H4 (cell line): ENCODE measurements at regions not wholly inside any gene's neighbourhood (a gene's known extent, or its start where the extent isn't known, plus 50 kb on each side); places are given as distances from the start of the nearest gene placed in this dataset.

ENCODE experiments used
- DNase-seq: peaks from one replicate; pipeline ENCODE4 v3.0.0-alpha.2; 2015; ENCODE audit warnings: low spot score

DNA sequence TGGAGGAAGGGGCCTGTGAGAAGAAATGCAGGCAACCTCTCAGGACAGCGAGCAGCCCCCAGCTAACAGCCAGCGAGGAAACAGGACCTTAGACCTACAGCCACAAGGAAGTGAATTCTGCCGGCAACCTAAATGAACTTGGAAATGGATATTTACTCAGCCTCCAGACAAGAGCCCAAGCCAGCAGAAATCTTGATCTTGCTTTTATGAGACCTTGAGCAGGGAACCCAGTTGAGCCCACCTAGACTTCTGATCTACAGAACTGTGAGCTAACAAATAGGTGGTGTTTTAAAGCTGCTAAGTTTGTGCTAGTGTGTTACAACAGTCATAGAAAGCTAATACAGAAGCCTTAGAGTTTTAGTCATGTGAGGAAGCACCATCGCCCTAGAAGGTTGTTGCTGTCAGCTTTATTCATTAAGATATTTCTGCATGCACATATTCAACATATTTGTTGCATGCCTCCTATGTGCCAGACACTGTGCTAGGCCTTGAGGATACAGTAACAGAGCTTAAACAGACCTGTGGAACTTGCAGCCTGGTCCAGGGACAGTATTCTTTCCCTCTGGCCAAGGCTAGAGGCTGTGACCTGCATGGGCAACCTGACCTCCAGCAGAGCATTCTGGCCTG lies 50.3 kb downstream of the NALF2 start:
- DNase-seq = no peak

DNA sequence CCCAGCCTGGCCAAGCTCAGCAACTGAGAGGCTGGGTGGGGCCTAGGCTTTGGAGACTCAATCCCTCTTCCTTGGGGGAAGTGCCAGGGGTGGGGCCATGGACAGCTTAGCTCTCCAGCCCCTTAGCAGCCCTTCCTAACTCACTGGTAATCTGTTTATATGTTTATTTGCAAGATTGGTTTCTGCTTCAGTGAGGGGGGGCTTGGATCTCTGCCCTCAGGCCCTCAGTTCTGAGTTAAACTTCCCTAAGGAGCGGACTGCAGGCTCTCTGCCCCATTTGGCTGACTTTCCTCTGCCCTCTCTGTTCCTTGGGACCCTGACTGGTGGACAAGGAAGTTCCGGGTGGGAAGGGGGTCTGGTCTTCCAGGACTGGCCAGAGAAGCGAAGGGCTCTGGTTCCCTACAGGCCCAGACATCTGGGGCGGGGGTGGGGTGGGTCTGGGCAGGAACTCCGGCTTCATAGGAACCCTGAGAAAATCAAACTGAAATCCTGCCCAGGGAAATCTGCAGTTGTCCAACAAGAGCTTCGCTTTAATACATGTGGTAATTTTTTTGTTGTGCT lies 51.4 kb downstream of the NALF2 start:
- DNase-seq = no peak

DNA sequence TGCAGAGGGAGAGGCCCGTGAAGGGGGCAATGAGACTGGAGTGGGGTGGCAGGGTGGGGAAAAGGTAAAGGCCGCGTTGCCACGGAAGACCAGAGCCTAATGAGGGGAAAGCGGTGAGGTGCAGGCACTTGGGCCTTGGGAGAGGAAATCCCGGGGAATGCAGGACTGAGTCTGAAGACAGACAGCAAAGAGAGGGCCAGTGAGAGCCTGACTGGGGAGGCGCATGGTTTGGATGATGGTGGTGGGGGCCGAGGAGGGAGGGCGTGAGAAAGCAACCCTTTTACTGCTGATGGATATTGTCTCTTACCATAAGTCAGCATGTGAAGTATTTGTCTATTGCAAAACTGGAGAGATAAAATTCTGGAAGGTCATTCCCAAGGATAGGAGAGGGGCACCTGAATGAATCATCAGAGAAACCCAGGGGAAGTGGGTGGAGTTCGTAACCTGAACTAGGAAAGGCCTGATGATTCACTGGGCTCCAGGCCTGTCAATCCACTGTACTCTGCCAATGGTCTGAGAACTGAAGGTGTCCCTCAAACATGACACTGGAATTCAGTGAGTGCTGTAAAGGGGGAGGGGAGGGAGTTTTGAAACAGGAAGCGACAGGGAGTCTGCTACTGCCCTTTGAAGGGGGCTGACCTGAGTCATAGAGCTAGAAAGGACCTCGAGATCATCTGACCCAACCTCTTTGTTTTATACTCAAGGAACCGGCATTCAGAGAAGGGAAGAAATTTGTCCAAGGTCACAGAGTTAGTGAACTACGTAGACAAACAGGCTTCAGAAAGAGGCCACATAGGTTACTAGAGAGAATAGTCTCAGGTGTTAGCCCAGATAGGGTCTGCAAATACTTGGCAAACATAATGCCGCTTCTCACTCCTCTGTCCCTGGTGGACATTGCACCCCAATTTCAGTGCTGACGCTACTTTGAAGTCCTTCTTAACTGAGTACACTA lies 52.2 kb downstream of the NALF2 start:
- peak; percentile 39 for DNase-seq

DNA sequence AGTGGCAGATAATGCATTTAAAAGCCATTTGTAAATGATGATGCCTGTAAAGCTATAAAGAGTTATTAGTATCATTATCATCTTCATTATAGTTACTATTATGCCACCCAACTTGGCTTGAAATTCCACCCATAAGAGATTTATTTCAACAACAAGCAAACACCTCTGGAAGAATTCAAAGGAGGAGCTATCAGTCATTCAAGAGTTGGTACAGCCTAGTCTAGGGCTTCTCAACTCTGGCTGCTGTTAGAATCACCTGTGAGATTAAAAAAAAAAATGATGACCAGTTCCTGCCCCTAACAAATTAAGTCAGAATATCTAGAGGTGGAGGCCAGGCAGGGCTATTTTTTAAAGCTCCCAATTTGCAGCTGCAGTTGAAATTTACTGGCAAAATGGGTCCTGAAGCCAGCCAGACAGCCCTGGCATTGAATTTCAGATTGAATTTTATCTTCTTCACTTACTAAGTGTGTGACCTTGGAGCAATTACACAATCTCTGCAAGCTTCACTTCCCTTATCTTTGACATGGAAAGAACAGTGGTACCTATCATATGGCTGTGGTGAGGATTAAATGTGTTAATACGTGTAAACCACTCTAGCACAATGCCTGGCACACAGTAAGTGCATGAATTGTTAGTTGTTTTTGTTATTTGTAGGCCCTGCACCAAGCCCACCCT lies 52.9 kb upstream of the EDA start:
- no peak for DNase-seq

DNA sequence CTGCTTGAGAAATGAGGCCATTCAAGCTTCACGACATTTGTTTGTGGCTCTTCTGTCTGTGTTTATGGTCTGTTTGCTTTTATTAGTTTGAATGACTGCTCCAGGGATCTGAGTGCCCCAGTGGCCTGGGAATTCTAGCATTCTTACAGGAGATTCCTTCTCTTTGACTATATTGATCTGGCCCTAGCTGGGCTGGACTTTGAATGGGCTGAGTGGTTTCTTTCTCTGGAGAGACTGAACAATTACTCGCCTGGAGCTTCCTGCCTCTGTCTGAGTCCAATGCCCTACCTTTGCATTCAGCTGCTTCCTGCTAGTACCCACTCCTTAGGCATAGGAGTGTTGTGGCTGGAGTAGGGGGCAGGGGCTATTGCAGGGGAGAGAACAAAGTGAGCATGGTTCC lies 51.2 kb upstream of the EDA start:
- DNase-seq = no peak

DNA sequence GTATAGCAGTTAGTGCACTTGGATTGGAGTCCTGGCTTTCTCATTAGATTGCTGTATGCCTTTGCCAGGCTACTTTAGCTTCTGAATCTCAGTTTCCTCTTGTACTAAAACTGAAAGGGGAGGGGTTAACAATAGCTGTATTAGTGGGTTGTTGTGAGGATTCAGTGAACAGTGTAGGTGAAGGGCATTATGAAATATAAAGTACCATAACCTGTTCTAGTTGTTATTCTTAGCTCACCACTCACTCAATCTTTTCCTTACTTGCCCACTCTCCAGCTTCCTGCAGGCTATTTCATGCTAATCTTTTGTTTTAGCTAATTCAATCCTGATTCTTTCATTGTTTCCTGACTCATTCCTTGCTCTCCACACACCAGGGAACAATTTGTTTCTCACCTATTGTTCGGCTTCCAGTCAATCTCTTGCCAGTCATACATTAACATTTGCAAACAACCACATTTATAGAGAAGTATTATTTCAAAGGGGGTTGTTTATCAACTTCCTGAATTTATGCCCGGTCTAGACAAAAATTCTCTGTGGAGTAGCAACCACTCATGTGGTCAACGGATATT lies 50.6 kb upstream of the EDA start:
- DNase-seq = no peak
